SH-SY5Y (cell line): ENCODE measurements at regions not wholly inside any gene's neighbourhood (a gene's known extent, or its start where the extent isn't known, plus 50 kb on each side); places are given as distances from the start of the nearest gene placed in this dataset.

Experiments used
- GATA2 ChIP-seq: IDR thresholded peaks from 2 replicates; pipeline ENCODE4 v1.6.1; 2011; ENCODE audit warnings: mild to moderate bottlenecking, low read depth, low read length
- GATA3 ChIP-seq: IDR thresholded peaks from 2 replicates; pipeline ENCODE4 v1.6.1; 2011; ENCODE audit warnings: low read depth, mild to moderate bottlenecking, low read length, moderate library complexity

GRCh38 chr7:13745530-13745929, 243.9 kb downstream of the ETV1 start:
- TF ChIP-seq GATA2 (no peak), GATA3 (no peak)
